ENCODE measurements at regions not wholly inside any gene's neighbourhood (a gene's known extent, or its start where the extent isn't known, plus 50 kb on each side); places are given as distances from the start of the nearest gene placed in this dataset.

DNA sequence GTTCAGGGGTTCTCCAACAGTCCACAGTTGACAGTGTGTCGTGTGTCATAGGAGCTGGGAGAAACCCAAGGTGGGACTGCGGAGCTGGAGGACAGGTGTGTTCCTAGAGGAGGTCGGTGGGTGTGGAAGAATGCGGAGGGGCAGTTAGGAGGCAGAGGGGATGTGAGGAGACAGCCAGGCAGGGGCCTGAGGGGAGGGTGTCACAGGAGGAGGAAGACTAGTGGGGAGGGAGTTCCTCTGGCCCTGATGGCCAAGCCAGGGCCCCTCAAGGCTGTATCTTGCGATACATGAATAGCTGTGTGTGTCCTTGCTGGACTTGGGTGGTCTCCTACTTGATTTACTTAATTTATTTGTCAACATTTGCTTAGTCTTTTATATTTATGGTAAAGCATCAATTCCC, 519.6 kb upstream of the HS6ST1 start:
- DNase-seq: no peak

DNA sequence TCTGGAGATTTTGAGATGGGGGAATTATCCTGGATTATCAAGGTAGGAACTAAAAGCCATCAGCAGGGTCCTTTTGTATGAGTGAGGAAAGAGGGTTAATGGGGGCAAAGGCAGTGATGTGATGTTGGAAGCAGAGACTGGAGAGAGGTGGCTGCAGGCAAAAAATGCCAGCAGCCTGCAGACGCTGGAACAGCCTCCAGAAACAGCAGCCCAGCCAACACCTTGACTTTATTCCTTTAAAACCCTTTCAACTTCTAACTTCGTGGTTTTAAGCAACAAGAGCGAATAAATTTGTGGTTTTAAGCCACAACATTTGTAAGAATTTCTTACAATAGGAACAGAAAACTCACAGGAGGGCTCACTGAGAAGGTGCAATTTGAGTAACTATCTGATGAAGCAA, 523.1 kb upstream of the HS6ST1 start:
- DNase-seq: no peak

DNA sequence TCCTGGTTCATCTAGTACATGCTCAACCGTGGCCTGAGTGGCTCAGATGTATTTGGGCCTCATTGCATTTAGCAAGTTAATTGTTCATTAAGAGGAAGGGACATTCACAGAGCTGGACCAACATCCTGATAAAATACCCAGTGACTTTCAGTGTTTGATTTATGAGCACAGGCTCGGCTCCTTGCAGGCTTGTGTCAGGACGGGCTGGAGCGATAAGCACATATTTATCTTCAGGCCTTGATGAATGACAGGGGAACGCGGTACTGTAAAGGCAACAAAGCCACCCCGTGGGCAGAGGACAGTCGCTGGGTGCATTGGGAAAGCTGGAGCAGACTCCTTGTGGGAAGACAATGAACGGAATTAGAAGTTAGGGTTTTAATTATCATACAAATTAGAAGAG, 548.6 kb upstream of the HS6ST1 start:
- DNase-seq: no peak

DNA sequence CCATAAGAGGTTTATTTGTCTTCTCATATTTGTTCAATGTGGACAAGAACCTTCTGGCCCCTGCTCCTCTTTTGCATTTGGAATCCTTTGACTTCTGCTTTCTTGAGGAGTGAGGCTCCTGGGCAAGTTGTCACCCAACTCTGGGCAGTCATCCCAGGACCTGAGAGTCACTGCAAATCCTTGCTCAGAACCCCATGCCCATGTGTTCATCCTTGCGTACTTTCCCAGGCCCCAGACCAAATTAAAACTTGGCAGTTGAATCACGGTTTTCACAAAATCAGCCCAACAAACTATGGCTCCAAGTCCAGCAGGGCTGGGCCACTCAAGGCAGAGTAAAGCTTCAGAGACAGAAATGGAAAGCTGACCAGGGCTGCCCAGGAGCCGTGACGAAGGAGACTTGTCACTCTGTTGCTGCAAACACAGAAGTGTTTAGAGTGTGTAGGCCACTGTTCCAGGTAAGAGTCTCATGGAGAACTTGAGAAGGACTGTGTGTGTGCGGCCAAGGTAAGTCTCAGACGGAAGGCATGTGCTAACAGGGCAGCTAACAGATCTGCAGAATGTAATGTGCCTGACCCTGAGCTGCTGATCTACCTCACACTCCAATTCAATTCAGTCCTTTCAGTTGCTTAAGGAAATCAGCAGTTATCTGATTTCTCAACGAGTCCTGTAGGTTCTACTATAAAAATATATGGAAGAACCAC, 549.4 kb upstream of the HS6ST1 start:
- DNase-seq: no peak

DNA sequence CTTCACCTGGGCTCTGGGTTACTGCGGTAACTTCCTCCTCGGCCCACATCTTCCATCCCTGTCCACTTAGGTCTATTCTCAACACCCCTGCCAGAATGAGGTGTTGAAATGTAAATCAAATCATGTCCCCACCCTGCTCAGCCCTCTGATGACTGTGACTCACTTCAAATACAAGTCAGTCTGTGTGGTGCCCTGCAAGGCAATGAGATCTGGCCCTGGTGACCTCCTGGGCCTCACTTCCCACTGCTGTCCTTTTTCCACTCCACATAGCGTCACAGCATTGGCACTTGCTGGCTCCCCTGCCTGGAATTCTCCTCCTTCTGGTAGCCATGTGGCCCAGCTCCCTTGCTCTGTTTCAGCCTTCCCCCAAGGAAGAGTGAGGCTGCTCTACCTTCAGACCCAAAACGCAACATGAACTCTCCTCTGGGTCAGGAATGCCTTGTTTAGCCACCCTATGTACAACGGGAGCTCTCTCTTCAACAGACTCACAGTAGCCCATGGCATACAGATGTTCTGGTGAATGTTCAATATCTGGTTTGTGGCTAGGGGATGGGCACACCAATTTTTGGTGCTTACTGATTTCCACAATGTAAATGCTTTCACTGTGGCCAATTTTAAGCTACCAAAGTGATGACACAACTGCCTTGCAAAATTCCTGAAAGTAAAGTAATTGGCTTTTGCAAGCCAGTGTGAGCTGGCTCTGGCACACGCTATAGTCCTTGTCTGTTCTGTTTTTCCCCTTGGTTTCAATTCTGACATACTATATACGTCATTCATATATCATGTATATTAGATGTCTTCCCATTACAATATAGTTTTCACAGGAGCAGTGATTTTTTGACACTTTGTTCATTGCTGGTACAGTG, 550.3 kb upstream of the HS6ST1 start:
- no peak for DNase-seq

DNA sequence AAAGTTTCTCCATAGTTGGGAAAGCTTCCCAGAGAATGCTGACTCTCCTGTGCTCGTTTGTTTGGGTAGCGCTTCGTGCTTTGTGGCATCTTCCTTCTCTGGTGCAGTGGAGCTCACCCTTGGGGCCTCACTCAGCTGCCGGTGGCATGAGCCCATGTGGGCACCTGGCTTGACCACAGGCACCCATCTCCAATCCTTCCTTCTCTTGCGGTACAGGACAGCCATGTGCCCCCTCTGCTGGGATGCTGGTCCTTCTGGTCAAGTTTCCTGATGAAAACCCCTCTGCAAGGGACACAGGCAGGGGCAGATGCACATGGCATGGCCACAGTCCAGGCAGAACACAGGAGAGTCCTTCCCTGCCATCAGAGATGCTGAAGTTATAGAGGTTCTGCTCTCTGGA, 555.9 kb upstream of the HS6ST1 start:
- DNase-seq: no peak

DNA sequence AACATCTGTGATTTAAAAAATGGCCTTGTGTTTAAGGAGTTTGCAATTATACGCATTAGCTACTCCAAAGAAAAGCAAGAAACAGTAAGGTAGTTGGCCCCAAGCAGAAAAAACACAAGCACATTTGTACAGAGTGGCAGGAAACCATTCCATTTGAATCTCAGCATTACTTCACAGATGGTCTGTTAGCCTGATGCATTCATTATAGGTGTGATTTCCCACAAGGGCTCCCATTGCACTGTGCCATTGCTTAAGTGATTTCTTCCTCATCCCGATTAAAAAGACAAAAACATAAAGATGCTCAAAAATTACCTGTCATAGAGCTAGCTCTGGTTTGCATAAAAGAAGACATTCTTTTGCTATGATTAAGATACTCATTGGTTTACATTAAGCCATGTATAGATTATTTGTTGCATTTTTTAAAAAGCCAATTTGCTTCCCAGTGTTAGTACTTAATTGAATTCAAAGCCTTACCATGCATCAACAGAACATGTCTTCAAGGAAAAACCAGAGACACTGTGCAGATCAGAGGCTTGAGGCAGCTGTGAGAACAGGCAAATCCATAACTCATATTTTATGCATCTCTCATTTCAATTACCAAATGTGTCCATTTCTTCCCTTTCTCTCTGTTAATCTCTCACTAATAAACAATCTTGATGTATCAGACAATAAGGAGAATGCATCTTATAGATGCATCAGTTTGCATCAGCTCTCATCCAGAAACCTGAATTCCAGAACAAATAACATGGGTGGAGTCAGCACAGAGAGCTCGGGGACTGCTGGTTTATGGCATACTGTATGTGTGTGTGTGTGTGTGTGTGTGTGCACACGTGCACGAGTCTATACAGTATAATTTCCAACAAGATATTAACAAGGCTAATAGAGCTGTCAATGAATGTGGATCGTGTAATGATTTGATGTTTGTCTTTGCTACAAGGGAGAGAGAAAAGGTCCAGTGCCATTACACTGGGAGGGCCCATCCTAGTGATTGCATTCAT, 558.6 kb upstream of the HS6ST1 start:
- no peak for DNase-seq

DNA sequence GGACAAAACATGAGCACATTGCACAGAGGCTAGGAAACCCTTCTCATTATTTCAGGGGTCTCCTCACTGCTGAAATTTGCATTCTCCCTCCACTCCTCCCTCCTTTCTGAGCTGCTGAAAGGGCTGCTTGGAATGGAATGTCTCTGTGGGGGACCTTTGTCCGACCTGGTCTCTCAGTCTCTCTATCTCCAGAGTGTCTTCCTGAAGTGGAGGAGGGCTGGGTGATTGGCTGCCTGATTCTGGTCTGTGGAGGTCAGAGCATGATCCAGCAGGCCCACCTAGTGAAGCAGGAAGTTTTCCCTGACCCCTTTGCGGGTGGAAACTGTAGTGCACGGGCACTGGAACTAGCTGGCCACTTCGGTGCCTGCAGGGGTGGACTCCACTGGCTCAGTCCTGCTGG, 560.5 kb upstream of the HS6ST1 start:
- no peak for DNase-seq

DNA sequence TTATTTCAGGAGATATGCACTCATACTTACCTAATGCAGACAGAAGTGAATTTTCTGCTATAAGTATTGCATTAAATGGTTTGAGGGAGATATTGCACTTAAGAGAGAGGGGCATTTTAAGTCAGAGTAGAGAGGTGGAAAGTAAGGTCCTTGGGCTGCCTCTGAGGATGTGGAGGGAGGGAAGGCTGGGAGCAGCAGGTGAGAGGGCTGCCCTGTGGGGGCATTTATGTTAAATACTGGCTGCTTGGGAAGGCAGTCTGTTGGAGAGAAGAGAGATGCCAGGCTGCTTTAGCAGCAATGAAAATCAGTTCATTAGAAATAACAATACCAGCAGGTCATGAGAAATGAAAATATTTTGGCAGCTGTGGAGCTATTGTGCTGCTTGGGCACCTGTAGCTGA, 576.2 kb upstream of the HS6ST1 start:
- DNase-seq: no peak

DNA sequence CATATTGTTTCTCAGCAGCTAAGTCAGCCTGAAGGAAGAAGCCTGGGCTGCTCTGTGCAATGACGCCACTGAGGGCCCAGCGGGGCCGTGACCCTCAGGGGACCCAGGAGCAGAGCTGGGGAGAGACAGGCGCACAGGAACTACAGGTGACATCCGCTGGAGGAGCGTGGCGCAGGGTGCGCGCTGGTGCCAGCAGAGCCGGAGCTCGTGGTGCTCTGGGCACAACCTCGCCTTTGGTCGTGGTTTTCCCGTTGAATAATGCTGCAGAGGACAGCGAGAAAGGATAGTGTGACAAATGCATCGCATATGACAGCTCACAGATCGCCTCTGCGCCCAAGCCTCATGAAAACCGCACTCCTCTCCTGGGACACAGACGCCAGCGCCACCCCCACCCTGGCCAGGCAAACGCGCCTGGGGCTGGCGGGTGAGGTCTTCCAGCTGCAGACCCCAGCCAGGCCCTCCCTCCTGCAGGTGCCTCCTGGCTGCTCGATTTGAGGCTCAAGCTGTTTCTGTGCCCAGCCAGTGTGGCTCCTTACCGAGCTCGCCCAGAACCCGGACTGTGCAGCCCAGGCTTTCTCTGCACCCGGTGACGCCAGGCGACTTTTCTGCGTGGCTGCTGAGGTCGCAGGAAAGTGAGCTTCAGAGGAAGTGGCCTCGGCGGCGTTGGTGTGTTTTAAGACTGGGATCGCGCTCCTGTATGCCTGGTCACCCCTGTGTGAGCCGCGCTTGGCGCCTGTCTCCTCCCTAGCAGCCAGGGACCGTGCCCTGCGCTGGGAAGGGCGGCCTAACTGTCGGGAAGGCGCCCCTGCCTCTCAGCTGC, 583.1 kb upstream of the HS6ST1 start:
- no peak for DNase-seq

DNA sequence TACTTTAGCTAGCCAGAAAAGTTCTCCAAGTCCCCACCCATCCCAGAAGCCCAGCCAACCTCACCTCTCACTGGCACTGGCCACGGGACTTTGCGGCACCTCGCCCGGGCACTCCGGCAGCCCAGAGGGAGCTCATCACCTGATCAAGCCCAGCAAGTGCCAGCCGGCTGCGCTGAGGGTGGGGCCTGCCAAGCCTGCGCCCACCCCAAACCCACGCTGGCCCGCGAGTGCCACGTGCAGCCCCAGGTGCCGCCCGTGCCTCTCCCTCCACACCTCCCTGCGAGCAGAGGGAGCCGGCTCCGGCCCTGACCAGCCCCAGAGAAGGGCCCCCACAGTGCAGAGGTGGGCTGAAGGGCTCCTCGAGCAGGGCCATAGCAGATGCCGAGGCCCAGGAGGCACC, 585.0 kb upstream of the HS6ST1 start:
- DNase-seq: no peak

DNA sequence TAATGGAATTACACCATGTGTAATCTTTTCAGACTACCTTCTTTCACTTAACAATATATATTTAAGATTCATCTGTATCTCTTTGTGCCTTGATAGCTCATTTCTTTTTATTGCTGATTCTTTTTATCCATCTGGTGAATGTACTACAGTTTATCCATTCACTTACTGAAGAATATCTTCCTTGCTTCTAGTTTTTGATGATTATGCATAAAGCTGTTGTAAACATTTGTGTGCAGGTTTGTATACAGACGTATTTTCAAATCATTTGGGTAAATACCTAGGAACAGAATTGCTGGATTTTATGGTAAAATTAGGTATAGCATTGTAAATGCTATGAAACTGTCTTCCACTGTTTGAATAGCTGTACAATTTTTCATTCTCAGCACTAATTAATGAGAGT, 592.6 kb upstream of the HS6ST1 start:
- no peak for DNase-seq

DNA sequence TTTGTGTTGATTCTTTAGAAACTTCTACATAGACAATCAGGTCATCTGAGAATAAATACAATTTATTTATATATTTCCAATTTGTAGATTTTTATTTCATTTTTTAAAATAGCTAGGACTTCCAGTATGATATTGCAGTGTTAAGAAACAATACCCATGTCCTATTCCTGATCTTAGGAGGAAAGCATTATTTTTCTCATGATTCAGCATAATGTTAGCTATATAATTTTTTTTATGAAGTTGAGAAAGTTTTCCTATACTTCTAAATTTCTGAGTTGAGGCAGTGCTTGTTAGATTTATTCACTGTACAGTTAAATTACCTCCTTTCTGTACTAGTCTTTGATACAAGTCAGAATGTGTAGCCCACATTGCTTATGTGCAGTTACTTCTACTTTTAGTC, 595.7 kb upstream of the HS6ST1 start:
- DNase-seq: no peak

DNA sequence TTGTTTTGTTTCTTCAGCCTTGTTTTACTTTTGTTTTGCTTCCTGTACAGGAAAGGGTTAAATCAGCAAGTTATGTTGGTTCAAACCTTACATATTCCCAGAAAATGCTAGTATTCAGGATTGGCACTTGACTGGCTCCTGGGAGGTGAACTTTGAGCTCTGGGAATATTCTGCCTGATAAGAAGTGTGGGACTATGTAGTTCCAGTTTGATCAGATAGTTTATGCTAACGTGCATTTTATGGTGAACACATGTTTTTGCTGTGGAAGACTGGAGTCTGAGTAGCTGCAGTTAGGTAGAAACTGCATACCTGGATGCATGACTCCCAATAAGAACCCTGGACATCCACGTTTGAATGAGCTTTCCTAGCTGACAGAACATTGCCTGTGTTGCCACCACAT, 603.1 kb upstream of the HS6ST1 start:
- DNase-seq: no peak

DNA sequence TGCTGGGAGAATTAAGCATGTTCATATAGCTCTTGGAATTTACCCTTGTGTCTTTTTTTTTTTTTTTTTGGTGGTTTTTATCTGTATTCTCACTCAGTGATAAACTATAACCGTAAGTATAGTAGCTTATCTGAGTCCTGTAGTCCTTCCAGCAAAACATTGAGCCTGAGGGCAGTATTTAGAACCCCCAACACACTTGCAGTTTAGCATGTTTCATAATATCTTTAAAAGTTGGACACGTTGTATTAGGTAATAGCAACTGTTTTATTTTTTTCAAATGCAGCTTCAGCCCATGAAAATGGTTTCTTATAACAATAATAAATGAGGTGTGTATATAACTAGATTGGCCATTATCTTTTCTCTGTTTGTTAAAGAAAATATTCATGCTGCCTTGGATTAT, 603.5 kb upstream of the HS6ST1 start:
- DNase-seq: no peak

DNA sequence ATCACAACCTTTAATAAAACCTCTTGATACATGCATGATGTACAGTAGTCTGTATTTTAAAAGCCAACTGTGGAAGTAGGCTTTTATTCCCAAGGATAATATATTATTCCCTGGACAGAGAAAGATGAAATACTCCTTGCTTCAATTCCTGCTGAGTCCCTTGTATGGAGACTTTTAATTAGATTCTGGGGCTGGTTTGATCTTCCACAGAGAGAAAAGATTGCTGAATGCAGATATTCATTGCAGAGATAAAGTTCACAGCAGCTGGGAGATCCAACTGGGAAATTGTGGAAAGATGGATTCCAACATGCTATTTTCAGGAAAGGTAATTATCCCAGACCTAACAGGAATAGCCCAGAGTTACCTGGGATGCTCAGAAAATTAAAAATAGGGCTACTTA, 607.0 kb upstream of the HS6ST1 start:
- DNase-seq: no peak

DNA sequence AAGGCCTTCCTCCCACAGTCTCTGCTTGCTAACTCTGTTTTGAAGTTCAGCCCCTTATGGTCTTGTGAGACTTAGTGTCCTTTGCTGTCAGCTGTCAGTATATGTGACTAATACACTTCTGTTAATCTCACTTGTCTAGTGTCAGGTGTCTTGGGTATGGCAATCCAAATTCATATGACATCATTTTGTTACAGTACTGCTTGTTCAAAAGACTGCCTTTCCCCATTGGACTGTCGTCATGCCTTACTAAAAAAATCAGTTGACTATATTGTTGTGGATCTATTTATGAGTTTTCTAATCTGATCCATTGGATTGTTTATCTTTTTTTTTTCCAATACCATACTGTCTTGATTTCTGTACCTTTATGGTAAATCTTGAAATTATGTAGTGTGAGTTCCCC, 611.4 kb upstream of the HS6ST1 start:
- no peak for DNase-seq

DNA sequence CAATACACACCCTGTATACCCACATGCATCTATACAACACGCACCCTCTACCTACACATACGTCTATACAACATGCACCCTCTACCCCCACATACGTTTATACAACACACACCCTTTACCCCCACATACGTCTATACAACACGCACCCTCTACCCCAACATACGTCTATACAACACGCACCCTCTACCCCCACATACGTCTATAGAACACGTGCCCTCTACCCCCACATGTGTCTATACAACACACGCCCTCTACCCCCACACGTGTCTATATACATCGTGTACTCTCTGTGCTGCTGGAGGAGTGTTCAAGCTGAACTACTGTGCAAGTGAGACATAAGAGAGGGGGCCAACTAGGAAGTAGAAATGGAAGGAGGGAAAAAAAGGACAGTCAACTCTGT, 621.7 kb upstream of the HS6ST1 start:
- no peak for DNase-seq

DNA sequence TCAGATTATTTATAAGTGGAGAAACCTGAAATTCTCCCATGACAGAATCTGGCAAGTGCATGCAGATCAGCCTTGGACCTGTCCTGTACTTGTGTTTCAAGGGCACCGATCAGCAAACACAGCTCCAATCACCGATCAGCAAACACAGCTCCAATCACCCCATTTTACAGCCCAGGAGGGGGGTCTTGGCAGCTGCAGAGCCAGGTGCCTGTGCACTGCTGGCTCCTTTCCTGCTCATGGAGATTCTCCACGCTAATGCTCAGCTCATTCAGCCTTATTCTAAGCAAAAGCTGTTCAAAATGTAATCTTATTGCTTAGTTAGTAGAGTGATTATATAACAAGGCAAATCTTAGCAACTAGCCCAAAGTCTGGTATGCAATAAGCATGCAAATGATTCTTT, 623.1 kb upstream of the HS6ST1 start:
- no peak for DNase-seq

DNA sequence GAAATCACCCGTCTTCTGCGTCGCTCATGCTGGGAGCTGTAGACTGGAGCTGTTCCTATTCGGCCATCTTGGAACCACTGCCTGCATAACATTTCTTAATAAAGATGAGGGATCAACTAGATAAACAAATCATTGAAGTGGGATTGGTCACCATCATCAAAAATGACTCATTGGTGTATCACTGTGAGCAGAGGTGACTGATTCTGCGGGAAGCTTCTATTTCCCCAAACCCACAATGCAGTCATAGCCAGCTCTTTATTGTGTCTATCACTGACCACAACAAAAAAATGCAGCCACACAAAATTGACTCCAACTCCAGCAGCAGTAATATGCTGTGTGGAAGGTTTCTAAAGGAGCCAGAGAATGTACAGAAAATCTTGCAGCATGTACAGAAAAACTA, 630.7 kb upstream of the HS6ST1 start:
- DNase-seq: no peak

DNA sequence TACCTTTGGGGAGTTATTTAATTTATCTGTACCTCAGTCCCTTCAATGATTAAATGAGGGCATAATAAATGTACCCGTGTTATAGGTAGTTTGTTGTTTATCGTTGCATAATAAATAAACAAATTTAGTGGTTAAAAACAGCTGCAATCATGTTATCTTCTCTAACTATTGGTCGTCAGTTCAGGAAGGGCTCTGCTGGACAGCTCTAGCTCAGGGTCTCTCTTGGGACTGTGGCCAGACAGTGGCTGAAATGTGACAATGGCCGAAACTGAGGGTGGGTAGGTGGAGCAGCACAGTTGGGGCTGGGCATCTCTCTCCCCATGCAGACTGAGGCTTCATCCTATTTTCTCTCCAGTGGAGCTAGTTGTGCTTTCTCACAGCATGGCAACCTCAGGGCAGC, 632.1 kb upstream of the HS6ST1 start:
- no peak for DNase-seq

DNA sequence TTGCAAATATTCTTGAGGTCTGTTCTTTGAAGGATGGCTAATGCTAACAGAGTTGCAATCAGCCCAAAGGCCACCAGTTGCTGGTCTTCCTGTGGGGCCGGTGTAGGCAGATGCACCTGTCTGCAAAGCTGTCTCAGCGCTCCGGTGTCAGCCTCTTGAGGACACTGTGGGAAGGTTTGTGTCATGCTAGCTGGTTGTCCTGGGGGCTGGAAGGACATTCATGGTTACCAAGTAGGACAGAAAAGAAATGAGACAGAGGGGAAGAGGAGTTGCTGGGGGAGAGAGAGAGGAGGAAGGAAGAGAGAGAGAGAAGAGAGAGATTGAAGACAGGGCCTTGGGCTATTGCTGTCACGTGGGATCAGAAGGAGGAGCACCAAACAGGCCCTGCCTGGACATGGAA, 639.6 kb upstream of the HS6ST1 start:
- DNase-seq: no peak

DNA sequence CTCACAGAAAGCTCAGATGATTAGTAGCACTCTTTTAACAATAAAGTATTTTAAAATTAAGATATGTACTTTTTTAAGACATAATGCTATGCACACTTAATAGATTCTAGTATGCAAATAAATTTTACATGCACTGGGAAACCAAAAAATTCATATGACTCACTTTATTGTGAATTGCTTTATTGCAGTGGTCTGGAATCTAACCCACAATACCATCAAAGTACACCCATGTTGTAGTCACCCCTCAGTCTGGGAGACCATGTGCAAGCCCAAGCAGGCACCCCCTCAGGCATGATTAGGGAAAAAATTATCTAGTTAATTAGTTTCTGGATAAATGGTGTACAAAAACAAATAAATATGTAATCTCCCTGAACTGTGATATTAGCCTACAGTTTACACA, 649.0 kb upstream of the HS6ST1 start:
- no peak for DNase-seq

All from activated CD4-positive, CD25-positive, alpha-beta regulatory T cell treated with anti-CD3 and anti-CD28 coated beads, Interleukin-2, amount 50 U/mL, for 72 hours (primary cell).